ENCODE measurements at regions not wholly inside any gene's neighbourhood (a gene's known extent, or its start where the extent isn't known, plus 50 kb on each side); places are given as distances from the start of the nearest gene placed in this dataset.
"Not testable (repeated sequence)": the region's sequence is repeated elsewhere in the genome, so short reads cannot be mapped to it uniquely, and the experiment has no call there.

DNA sequence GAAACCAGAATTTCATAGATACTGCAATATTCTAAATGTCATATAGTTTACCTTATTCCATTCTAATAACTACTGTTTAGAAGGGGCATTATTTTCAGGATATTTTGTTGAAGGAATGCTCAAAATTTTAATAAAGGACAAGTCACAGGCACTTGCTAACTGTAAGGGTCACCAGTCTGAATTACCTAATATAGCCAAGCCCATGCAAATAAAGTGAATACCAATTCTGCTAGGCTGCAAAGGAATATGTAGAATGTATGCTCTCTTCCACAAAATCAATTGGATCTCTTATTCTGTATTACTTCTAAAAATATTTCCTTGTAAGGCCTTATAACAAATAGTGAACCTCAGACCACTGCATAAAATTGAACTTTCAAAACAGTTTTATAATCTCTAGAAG, 52.3 kb upstream of the FAT4 start:
- DNase-seq (ENCODE audit: low spot score in 2 of 2) (no peak), ATAC-seq (no peak)
- Mint-ChIP-seq H3K27ac (no peak overlapping the region), H3K36me3 (no peaks in the 10 kb centered on the region), H3K9me3 (no peaks in the 10 kb centered on the region)

DNA sequence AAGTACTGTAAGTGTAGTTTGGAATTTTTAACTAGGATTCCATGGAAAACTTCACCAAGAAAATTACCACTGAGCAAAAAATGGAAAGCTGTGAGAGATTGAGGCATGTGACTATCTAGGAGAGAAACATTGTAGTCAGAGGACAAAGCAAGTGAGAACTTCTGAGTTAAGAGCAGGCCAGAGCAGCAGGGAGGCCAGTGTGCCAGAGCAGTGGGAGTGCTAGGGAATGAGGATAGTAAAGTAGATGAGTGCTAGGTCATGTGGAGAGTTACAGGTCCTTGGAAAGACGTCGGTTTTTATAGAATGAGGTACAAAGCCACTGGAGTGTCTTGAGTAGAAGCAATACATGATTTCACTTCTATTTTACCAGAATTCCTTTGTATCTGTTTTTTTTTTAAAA, 52.7 kb upstream of the FAT4 start:
- Mint-ChIP-seq H3K27ac (no peak overlapping the region), H3K36me3 (no peaks in the 10 kb centered on the region), H3K9me3 (no peaks in the 10 kb centered on the region)
- DNase-seq (ENCODE audit: low spot score in 2 of 2) (no peak), ATAC-seq (no peak)

DNA sequence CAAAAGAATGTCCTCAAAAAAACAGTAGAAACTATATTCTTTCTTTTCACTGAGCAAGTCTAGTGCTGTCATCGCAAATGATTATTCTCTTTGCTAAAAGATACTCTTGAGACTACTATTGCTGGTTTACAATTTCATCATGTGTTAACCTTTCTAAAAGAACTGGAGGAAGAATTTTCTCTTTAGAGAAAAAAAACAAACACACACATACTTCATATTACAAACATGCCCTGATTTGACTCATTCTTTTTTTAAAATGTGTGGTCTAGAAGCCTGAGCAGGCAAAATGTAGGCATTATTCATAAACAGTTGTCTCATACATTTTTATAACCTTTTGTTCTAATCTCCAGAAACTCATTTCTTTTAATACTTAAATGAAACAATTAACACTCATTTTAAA, 60.6 kb upstream of the FAT4 start:
- ATAC-seq: no peak
- DNase-seq (ENCODE audit: low spot score in 2 of 2): no peak
- no peak overlapping the region for H3K27ac Mint-ChIP-seq
- no peaks in the 10 kb centered on the region for H3K9me3 Mint-ChIP-seq
- no peaks in the 10 kb centered on the region for H3K36me3 Mint-ChIP-seq

DNA sequence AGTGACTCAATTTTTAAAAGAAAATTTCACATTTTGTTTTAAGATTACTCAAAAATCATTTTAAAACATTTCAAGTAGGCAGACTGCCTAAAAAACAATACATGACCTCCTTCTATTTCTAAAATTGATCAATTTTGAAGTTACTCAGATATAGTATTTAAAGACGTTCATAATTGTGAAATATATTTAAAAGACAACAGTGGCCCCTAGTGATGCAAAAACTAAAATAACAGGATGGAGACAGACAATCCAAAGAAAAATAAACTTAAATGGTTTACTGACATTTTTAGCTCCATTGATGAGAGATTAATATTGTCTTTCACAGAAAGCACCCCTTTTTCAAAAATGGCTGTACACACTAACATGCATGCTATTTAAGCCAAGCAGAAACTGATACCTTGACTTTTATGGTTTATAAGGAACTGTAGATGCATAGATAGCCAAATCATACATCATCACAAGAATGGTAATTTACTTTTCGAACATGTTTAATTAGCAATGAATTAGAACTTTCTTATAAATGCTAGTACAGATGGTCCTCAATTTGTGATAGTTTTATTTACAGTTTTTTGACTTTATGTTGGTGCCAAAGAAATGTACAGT, 69.8 kb upstream of the FAT4 start:
- H3K36me3 Mint-ChIP-seq: no peaks in the 10 kb centered on the region
- no peak for DNase-seq (ENCODE audit: low spot score in 2 of 2)
- ATAC-seq: no peak

DNA sequence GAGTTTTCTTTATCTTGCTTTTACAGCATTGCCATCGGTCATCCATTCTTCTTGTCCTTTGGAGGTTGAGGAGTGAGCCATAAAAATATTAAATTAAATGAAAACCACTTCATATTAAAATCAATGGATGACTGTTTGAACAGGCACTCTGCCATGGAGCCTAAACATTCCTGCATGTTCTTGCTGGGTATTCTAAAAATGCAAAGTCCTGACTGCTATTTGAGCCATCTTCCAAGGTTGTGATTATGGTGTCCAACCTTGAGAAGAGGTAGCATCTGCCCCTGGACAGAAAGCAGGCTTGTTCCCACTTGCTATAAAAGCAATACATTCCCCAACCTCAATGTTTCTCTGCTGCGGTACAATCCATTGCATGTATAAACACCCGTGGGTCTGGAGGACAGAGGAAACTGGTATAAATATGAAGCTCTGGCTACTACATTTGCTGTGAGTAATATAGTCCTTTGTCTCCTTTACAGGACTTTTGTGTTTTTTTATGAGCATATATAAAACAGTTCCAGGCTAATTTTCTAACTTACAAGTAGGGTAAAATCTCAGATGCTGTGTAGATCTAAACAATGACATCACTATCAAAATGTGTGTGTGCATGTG, 70.9 kb upstream of the FAT4 start:
- ATAC-seq: no peak
- Mint-ChIP-seq H3K9me3 (no peaks in the 10 kb centered on the region), H3K36me3 (no peaks in the 10 kb centered on the region), H3K27ac (no peak overlapping the region)
- no peak for DNase-seq (ENCODE audit: low spot score in 2 of 2)

More for the DNA sequence above, 69.8 kb upstream of the FAT4 start:
- H3K9me3 Mint-ChIP-seq: no peaks in the 10 kb centered on the region
- no peak overlapping the region for H3K27ac Mint-ChIP-seq

DNA sequence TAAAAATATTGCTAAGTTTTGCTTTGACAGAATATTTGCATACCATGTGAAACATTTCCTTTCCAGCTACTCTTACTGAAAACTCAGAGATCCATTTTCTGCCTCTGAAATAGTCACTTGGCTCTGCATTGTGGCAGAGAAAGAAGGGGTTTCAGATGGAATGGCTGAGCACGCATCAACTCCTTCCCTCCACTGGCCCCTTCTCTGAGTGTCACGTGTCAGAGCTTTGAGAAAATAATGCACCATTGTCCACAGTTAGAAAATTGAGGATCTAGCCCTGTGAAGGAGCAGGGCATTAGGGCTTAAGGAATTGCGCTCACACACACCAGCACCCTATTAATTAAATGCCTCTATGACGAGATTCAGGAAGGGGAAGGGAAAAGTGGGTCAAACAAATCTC, 78.8 kb upstream of the FAT4 start:
- no peak overlapping the region for H3K27ac Mint-ChIP-seq
- ATAC-seq (no peak), DNase-seq (ENCODE audit: low spot score in 2 of 2) (no peak)
- H3K9me3 Mint-ChIP-seq: peaks cover 0 to 2% of the 10 kb centered on the region in 2 donors
- H3K36me3 Mint-ChIP-seq: no peaks in the 10 kb centered on the region

GRCh38 chr4:125231661-125232060, 83.1 kb upstream of the FAT4 start:
- DNase-seq (ENCODE audit: low spot score in 2 of 2) (no peak), ATAC-seq (no peak)
- Mint-ChIP-seq H3K27ac (no peak overlapping the region), H3K36me3 (no peaks in the 10 kb centered on the region), H3K9me3 (peaks cover 3 to 6% of the 10 kb centered on the region in 2 donors)

- H3K9me3 Mint-ChIP-seq: peaks cover 3 to 6% of the 10 kb centered on the region in 2 donors
- no peaks in the 10 kb centered on the region for H3K36me3 Mint-ChIP-seq
- no peak for DNase-seq (ENCODE audit: low spot score in 2 of 2)
- no peak for ATAC-seq
- no peak overlapping the region for H3K27ac Mint-ChIP-seq
Measured at GRCh38 chr4:125229596-125230058, 85.1 kb upstream of the FAT4 start.

DNA sequence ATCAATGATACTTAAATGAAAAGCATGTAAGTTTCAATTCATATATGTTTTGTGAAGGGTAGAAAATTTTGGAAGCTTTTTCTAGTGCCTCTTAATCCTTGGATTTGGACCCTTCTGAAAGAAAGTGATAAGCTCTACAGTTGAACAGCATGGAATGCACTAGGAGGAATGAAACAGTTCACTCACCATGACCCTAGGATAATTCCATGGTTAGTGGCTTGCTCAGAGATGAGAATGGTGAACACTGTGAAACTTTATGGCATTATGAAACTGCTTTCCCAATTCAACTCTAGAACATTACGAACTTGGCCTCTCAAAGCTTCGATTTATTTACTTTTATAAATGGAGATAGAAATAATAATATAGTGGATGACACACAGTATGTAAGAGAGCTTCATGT, 88.9 kb upstream of the FAT4 start:
- H3K27ac Mint-ChIP-seq: no peak overlapping the region
- H3K9me3 Mint-ChIP-seq: peaks cover 3% of the 10 kb centered on the region in 2 donors
- no peak for ATAC-seq
- no peak for DNase-seq (ENCODE audit: low spot score in 2 of 2)
- no peaks in the 10 kb centered on the region for H3K36me3 Mint-ChIP-seq

- H3K27ac Mint-ChIP-seq: no peak overlapping the region
- no peak for DNase-seq (ENCODE audit: low spot score in 2 of 2)
- ATAC-seq: no peak
- peaks cover 5 to 18% of the 10 kb centered on the region in 2 donors for H3K9me3 Mint-ChIP-seq
- no peaks in the 10 kb centered on the region for H3K36me3 Mint-ChIP-seq
Measured at GRCh38 chr4:125200556-125200955, 114.2 kb upstream of the FAT4 start.

GRCh38 chr4:125198916-125199315, 115.8 kb upstream of the FAT4 start:
- ATAC-seq (no peak), DNase-seq (ENCODE audit: low spot score in 2 of 2) (no peak)
- Mint-ChIP-seq H3K36me3 (no peaks in the 10 kb centered on the region), H3K9me3 (peaks cover 0 to 14% of the 10 kb centered on the region in 2 donors), H3K27ac (no peak overlapping the region)

DNA sequence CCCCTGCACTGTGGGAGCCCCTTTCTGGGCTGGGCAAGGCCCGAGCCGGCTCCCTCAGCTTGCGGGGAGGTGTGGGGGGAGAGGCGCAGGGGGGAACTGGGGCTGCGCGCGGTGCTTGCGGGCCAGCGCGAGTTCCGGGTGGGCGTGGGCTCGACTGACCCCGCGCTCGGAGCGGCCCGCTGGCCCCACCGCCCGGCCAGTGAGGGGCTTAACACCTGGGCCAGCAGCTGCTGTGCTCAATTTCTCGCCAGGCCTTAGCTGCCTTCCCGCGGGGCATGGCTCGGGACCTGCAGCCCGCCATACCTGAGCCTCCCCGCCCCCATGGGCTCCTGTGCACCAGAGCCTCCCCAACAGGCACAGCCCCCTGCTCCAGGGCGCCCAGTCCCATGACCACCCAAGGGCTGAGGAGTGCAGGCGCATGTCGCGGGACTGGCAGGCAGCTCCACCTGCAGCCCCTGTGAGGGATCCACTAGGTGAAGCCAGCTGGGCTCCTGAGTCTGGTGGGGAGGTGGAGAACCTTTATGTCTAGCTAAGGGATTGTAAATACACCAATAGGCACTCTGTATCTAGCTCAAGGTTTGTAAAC, 122.8 kb upstream of the FAT4 start:
- not testable (repeated sequence) for H3K27ac Mint-ChIP-seq; H3K36me3 Mint-ChIP-seq; ATAC-seq; DNase-seq (ENCODE audit: low spot score in 2 of 2)
- peaks cover 15 to 22% of the 10 kb centered on the region in 2 donors for H3K9me3 Mint-ChIP-seq

DNA sequence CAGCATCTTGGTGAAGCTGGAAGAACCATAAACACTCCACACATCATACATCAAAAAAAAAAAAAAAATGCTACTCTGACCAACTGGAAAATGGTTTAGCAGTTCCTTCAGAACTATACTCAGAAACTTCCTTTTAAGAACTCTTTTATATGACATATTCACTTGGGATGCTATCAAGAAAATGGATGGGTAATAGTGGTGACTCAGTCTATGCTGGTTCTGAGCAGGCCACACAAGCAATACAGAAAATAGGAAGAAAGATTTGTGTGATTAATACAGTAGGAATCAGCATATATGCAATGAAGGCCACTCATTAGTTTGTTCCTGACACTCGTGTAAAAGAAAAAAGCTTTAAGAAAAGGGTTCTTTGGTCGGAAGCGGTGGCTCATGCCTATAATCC, 123.5 kb upstream of the FAT4 start:
- Mint-ChIP-seq H3K36me3 (no peaks in the 10 kb centered on the region), H3K9me3 (peaks cover 15 to 17% of the 10 kb centered on the region in 2 donors), H3K27ac (no peak overlapping the region)
- ATAC-seq: no peak
- DNase-seq (ENCODE audit: low spot score in 2 of 2): no peak

- ATAC-seq (no peak), DNase-seq (ENCODE audit: low spot score in 2 of 2) (no peak)
- H3K27ac Mint-ChIP-seq: no peak overlapping the region
- H3K36me3 Mint-ChIP-seq: no peaks in the 10 kb centered on the region
- H3K9me3 Mint-ChIP-seq: peaks cover 12 to 15% of the 10 kb centered on the region in 2 donors
Measured at GRCh38 chr4:125187226-125188176, 127.3 kb upstream of the FAT4 start.

DNA sequence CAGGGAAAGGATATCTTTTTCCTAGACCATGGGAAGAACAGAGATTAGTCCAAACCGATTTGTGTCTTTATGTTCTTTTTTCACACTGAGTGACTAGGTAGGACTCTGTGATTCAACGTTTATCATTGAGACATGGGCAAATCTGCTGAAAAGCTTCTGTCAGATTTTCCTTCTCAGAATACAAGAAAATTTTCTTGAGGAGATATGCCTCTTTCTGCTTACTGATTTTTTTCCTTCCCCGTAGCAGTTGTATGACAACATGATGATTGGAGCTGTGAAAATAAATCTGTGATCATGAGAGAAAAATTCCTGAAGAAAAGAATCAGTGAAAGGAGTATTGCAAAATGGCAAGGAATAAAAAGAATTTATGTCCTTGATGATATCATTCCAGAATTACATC, 130.6 kb upstream of the FAT4 start:
- H3K9me3 Mint-ChIP-seq: peaks cover 9 to 13% of the 10 kb centered on the region in 2 donors
- no peaks in the 10 kb centered on the region for H3K36me3 Mint-ChIP-seq
- DNase-seq (ENCODE audit: low spot score in 2 of 2): no peak
- no peak for ATAC-seq
- no peak overlapping the region for H3K27ac Mint-ChIP-seq

- H3K27ac Mint-ChIP-seq: no peak overlapping the region
- DNase-seq (ENCODE audit: low spot score in 2 of 2) (no peak), ATAC-seq (no peak)
- H3K36me3 Mint-ChIP-seq: no peaks in the 10 kb centered on the region
- H3K9me3 Mint-ChIP-seq: peaks cover 0 to 9% of the 10 kb centered on the region in 2 donors
Measured at GRCh38 chr4:125181804-125182203, 133.0 kb upstream of the FAT4 start.

- Mint-ChIP-seq H3K36me3 (no peaks in the 10 kb centered on the region), H3K27ac (no peak overlapping the region), H3K9me3 (peaks cover 4 to 9% of the 10 kb centered on the region in 2 donors)
- ATAC-seq (no peak), DNase-seq (ENCODE audit: low spot score in 2 of 2) (no peak)
Measured at GRCh38 chr4:125179727-125180126, 135.0 kb upstream of the FAT4 start.

All from activated naive CD4-positive, alpha-beta T cell treated with anti-CD3 and anti-CD28 coated beads, Interleukin-2, amount 50 U/mL, for 72 hours (primary cell).